BE2C (cell line): ENCODE measurements at regions not wholly inside any gene's neighbourhood (a gene's known extent, or its start where the extent isn't known, plus 50 kb on each side); places are given as distances from the start of the nearest gene placed in this dataset.
"Not testable (repeated sequence)": the region's sequence is repeated elsewhere in the genome, so short reads cannot be mapped to it uniquely, and the experiment has no call there.

Source experiments
- DNase-seq: peaks from one replicate; pipeline ENCODE4 v3.0.0-alpha.2; 2020
- H3K27me3 ChIP-seq: fragments of 250-450 bp; sonication (Bioruptor Pico); 2 replicates; pipeline ENCODE4 v1.5.1; 2020; ENCODE audit warnings: mild to moderate bottlenecking
- H3K36me3 ChIP-seq: fragments of 250-450 bp; sonication (Bioruptor Pico); 2 replicates; pipeline ENCODE4 v1.5.1; 2020; ENCODE audit warnings: mild to moderate bottlenecking
- H3K4me1 ChIP-seq: fragments of 250-450 bp; sonication (Bioruptor Pico); 2 replicates; pipeline ENCODE4 v1.5.1; 2020
- H3K4me3 ChIP-seq: 2 replicates; pipeline ENCODE4 v1.5.1; 2011; ENCODE audit warnings: low read depth, low read length
- H3K9me3 ChIP-seq: fragments of 250-450 bp; sonication (Bioruptor Pico); 2 replicates; pipeline ENCODE4 v1.5.1; 2020
- CTCF ChIP-seq: IDR thresholded peaks from 2 replicates; pipeline ENCODE4 v1.5.1; 2012; ENCODE audit warnings: mild to moderate bottlenecking, low read depth, low read length

DNA sequence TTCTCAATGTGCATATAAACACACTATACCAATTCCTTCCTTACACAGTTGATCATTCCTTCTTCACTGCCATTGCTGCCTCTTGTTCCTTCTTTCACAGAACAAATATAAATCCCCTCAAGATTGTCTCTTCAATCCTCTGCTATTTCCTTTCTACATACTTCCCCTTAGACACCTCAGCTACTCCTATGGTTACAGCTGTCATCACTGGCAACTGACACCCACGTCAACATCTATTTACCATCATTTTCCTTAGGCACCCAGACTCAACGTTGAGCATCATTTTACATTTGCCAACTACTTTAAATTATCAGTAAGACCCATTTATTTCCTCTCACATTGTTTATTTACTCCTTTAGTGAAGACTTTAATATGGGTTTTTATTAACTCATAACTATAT, 488.8 kb upstream of the FSHR start:
- Histone ChIP-seq H3K9me3 (no peaks in the 10 kb centered on the region), H3K4me3 (no peak overlapping the region), H3K36me3 (no peaks in the 10 kb centered on the region), H3K4me1 (no peaks in the 10 kb centered on the region), H3K27me3 (no peaks in the 10 kb centered on the region)
- TF ChIP-seq CTCF: no peak
- no peak for DNase-seq

DNA sequence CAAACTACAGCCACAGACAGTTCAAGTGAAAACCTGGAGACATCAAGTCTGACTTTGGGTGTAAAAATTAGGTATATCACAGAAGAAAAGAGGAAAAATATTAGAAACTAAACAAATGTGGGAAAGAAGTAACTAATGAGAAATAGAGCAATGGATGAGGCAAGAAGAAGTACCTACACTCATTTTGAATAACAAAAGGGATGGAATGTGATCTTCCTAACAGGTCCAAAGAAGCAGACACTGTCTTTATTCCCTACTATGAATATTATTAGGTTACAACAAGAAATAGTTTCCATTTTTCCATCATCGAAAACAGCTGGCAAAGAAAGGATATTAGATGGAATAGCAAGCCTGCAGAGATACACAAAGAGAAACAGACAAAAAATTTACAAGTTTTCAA, 486.3 kb upstream of the FSHR start:
- DNase-seq: no peak

DNA sequence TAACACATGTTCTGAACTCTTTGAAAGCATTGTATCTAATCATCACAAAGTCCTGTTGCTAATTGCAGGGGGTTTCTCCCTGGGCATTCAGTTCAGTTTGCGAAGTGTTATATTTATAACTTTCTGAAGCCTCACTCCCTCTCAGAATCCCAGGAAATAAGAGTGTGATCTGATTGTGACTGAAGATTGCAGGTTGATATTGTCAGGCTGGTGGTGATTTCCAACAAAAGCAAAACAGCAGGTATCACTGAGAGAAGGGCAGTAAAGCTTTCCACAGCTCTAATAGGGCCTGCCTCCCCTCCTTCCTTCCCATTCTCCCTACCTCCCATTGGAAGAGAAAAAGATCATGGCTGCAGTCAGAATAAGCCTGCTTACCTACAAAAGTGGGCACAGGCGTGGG, 466.7 kb upstream of the FSHR start:
- TF ChIP-seq CTCF: no peak
- Histone ChIP-seq H3K9me3 (no peaks in the 10 kb centered on the region), H3K36me3 (no peaks in the 10 kb centered on the region), H3K27me3 (no peaks in the 10 kb centered on the region), H3K4me1 (no peaks in the 10 kb centered on the region), H3K4me3 (no peak overlapping the region)
- DNase-seq: no peak

More for the DNA sequence above, 486.3 kb upstream of the FSHR start:
- Histone ChIP-seq H3K4me1 (no peaks in the 10 kb centered on the region), H3K27me3 (no peaks in the 10 kb centered on the region), H3K9me3 (no peaks in the 10 kb centered on the region), H3K4me3 (no peak overlapping the region), H3K36me3 (no peaks in the 10 kb centered on the region)
- no peak for TF ChIP-seq CTCF

DNA sequence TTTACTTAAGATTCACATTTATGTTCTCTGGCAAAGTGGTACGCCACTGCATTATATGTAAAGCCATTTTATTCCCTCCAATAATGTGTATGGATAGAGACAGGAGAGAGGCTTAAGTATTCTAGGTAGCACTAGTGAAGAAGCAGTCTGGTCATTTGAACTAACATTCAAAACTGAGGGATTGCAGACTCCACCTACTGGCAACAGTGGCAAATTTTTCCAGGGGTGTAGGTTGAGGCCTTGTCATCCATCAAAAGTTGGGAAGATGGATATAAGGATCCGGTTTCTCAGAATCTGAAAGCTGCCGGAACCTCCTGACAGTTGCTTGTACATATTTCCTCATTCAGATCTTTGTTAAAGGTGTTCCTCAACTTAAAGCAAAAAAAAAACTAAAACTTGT, 465.5 kb upstream of the FSHR start:
- H3K36me3 ChIP-seq: no peaks in the 10 kb centered on the region
- no peaks in the 10 kb centered on the region for H3K4me1 ChIP-seq
- H3K27me3 ChIP-seq: no peaks in the 10 kb centered on the region
- H3K4me3 ChIP-seq: no peak overlapping the region
- no peaks in the 10 kb centered on the region for H3K9me3 ChIP-seq
- peak; percentile 47 for TF ChIP-seq CTCF
- DNase-seq: no peak

GRCh38 chr2:49618491-49618890, 464.2 kb upstream of the FSHR start:
- no peak for TF ChIP-seq CTCF
- H3K4me1 ChIP-seq: no peaks in the 10 kb centered on the region
- no peaks in the 10 kb centered on the region for H3K9me3 ChIP-seq
- H3K4me3 ChIP-seq: no peak overlapping the region
- H3K36me3 ChIP-seq: no peaks in the 10 kb centered on the region
- no peak for DNase-seq
- H3K27me3 ChIP-seq: no peaks in the 10 kb centered on the region

DNA sequence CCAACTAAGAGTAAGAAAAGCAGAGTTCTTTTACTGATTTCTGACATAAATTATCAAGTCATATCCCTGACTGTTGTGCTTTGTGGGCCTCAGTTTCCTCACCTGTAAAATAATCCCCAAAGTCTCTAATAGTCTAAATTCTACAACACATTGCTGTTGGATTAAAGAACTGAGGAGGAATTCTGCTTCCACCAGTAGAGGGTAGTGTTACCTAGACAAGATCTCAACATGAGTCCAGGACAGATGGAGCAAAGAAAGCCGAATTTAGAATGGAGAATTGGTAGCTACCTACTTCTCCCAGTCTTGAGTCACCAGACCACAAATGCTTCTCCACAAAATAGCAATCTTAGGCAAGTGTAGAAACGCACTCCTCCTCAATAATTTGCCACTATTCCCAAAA, 462.5 kb upstream of the FSHR start:
- no peak for DNase-seq
- TF ChIP-seq CTCF: peak; percentile 68
- no peaks in the 10 kb centered on the region for H3K36me3 ChIP-seq

DNA sequence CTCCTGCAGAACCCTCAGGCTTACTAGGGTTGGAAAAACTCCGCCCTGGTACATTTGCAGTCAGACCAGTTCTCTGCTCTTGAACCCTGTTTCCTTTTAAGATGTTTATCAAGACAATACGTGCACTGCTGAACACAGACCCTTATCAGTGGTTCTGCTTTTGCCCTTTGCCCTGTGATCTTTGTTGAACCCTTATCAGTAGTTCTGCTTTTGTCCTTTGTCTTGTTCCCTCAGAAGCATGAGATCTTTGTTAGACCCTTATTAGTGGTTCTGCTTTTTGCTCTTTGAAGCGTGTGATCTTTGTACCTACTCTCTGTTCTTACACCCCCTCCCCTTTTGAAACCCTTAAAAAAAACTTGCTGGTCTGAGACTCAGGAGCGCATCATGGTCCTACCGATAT, 457.5 kb upstream of the FSHR start:
- not testable (repeated sequence) for H3K9me3 ChIP-seq, H3K4me1 ChIP-seq, H3K4me3 ChIP-seq, H3K27me3 ChIP-seq, H3K36me3 ChIP-seq
- peak; percentile 17 for DNase-seq

More for the DNA sequence above, 462.5 kb upstream of the FSHR start:
- Histone ChIP-seq H3K9me3 (no peaks in the 10 kb centered on the region), H3K27me3 (no peaks in the 10 kb centered on the region), H3K4me3 (no peak overlapping the region), H3K4me1 (no peaks in the 10 kb centered on the region)
